IMR-90 (cell line): ENCODE measurements at regions not wholly inside any gene's neighbourhood (a gene's known extent, or its start where the extent isn't known, plus 50 kb on each side); places are given as distances from the start of the nearest gene placed in this dataset.

ENCODE experiments used
- ATAC-seq: fragments of 200-7000 bp; cut with Tn5 transposase; 2 replicates; pipeline ENCODE4 v1.9.1; 2020; ENCODE audit warnings: low read depth, mild to moderate bottlenecking, moderate library complexity
- BruUV-seq: library from RNA; stranded (reverse); fragments of 400-500 nt; replicated peaks from 2 replicates; lab custom pipeline; 2021; lab: Mats Ljungman, UMichigan
- CTCF ChIA-PET: fragments of 300-600 bp; formaldehyde crosslinking; extraction: SDS; loops from one replicate; lab custom pipeline; 2021; ENCODE audit warnings: antibody characterized with exemption; lab: Yijun Ruan, JAX
- POLR2A ChIA-PET: fragments of 300-600 bp; sonication (Branson Sonifier 250); formaldehyde crosslinking; loops from one replicate; lab custom pipeline; 2022; ENCODE audit warnings: antibody characterized with exemption; ENCODE audit not compliant: unreplicated experiment; lab: Charles Lee
- DNase-seq: peaks from one replicate; pipeline ENCODE4 v3.0.0; 2013
- H2AFZ ChIP-seq: replicated peaks from 2 replicates; pipeline ENCODE3; 2013; ENCODE audit warnings: low read length, mild to moderate bottlenecking; ENCODE audit not compliant: poor library complexity
- H2AK5ac ChIP-seq: 2 replicates; pipeline ENCODE4 v1.6.1; 2013; ENCODE audit warnings: low read depth, low read length, inconsistent platforms
- H2AK9ac ChIP-seq: replicated peaks from 2 replicates; pipeline ENCODE3; 2013; ENCODE audit warnings: mild to moderate bottlenecking, low read depth, low read length, moderate library complexity; ENCODE audit not compliant: poor library complexity
- H2BK120ac ChIP-seq: 2 replicates; pipeline ENCODE4 v1.6.1; 2013; ENCODE audit warnings: low read depth, low read length, inconsistent platforms
- H2BK15ac ChIP-seq: 3 replicates; pipeline ENCODE4 v1.6.1; 2013; ENCODE audit warnings: low read depth, low read length, inconsistent platforms
- H2BK20ac ChIP-seq: 2 replicates; pipeline ENCODE4 v1.6.1; 2013; ENCODE audit warnings: low read depth, mild to moderate bottlenecking, inconsistent platforms, low read length, moderate library complexity
- H2BK5ac ChIP-seq: 2 replicates; pipeline ENCODE4 v1.6.1; 2013; ENCODE audit warnings: mild to moderate bottlenecking, low read depth, low read length, inconsistent platforms; ENCODE audit not compliant: poor library complexity, severe bottlenecking
- H3K14ac ChIP-seq: replicated peaks from 2 replicates; pipeline ENCODE4 v1.6.1; 2013; ENCODE audit warnings: low read depth, low read length, inconsistent platforms
- H3K18ac ChIP-seq: 2 replicates; pipeline ENCODE4 v1.6.1; 2013; ENCODE audit warnings: low read depth, low read length, control low read depth
- H3K23ac ChIP-seq: 2 replicates; pipeline ENCODE4 v1.6.1; 2013; ENCODE audit warnings: low read depth, low read length, inconsistent platforms
- H3K27ac ChIP-seq: 2 replicates; pipeline ENCODE4 v1.5.1; 2013; ENCODE audit warnings: mild to moderate bottlenecking, control low read depth, low read length; ENCODE audit not compliant: insufficient read depth
- H3K27me3 ChIP-seq: 2 replicates; pipeline ENCODE4 v1.6.1; 2013; ENCODE audit warnings: low read length; ENCODE audit not compliant: control insufficient read depth, insufficient read depth
- H3K36me3 ChIP-seq: 2 replicates; pipeline ENCODE4 v1.6.1; 2013; ENCODE audit warnings: low read length, mixed read lengths; ENCODE audit not compliant: control insufficient read depth, insufficient read depth
- H3K4ac ChIP-seq: 2 replicates; pipeline ENCODE4 v1.6.1; 2013; ENCODE audit warnings: low read depth, low read length, inconsistent platforms
- H3K4me1 ChIP-seq: 2 replicates; pipeline ENCODE4 v1.6.1; 2013; ENCODE audit warnings: low read length, mixed read lengths; ENCODE audit not compliant: control insufficient read depth, insufficient read depth
- H3K4me2 ChIP-seq: 2 replicates; pipeline ENCODE4 v1.6.1; 2013; ENCODE audit warnings: low read depth, mild to moderate bottlenecking, control low read depth, low read length, moderate library complexity
- H3K4me3 ChIP-seq: 2 replicates; pipeline ENCODE4 v1.5.1; 2013; ENCODE audit warnings: low read depth, mild to moderate bottlenecking, control low read depth, low read length, moderate library complexity; ENCODE audit not compliant: insufficient read depth
- H3K56ac ChIP-seq: 2 replicates; pipeline ENCODE4 v1.6.1; 2013; ENCODE audit warnings: low read length, inconsistent platforms; ENCODE audit not compliant: insufficient read depth; ENCODE audit errors: extremely low read depth
- H3K79me1 ChIP-seq, 2 experiments: 2 replicates each; pipeline ENCODE4 v1.6.1; 2013; ENCODE audit warnings: low read length in 2 of 2, inconsistent platforms in 1 of 2, low read depth in 1 of 2
- H3K9ac ChIP-seq: 2 replicates; pipeline ENCODE4 v1.6.1; 2013; ENCODE audit warnings: low read depth, low read length, control low read depth
- H3K9me1 ChIP-seq: 2 replicates; pipeline ENCODE4 v1.6.1; 2013; ENCODE audit warnings: low read length, inconsistent platforms; ENCODE audit not compliant: insufficient read depth
- H3K9me3 ChIP-seq: 2 replicates; pipeline ENCODE4 v1.6.1; 2013; ENCODE audit warnings: low read length; ENCODE audit not compliant: control insufficient read depth, insufficient read depth
- H4K20me1 ChIP-seq: 2 replicates; pipeline ENCODE4 v1.6.1; 2013; ENCODE audit warnings: low read length, inconsistent platforms; ENCODE audit not compliant: insufficient read depth
- H4K5ac ChIP-seq: 2 replicates; pipeline ENCODE4 v1.6.1; 2013; ENCODE audit warnings: mild to moderate bottlenecking, low read depth, low read length, control low read depth
- H4K8ac ChIP-seq, 2 experiments: 2 replicates each; pipeline ENCODE4 v1.6.1; 2013; ENCODE audit warnings: low read depth in 2 of 2, low read length in 2 of 2, control low read depth in 1 of 2, inconsistent platforms in 1 of 2
- H4K91ac ChIP-seq: 2 replicates; pipeline ENCODE4 v1.6.1; 2013; ENCODE audit warnings: low read depth, low read length, inconsistent platforms; ENCODE audit not compliant: insufficient read depth
- BHLHE40 ChIP-seq: fragments of 150-350 bp; IDR thresholded peaks from 2 replicates; pipeline ENCODE4 v1.6.1; 2016; ENCODE audit warnings: mild to moderate bottlenecking, low read depth, low read length
- CEBPB ChIP-seq: IDR thresholded peaks from 2 replicates; pipeline ENCODE4 v1.6.1; 2012; ENCODE audit warnings: low read depth, low read length, improper control_type of control experiment
- CHD1 ChIP-seq: IDR thresholded peaks from 2 replicates; pipeline ENCODE4 v1.6.1; 2012; ENCODE audit warnings: low read depth, low read length, improper control_type of control experiment
- CTCF ChIP-seq: conservative IDR thresholded peaks from 2 replicates; pipeline ENCODE4 v1.5.1; 2012; ENCODE audit warnings: mild to moderate bottlenecking, low read depth, low read length, improper control_type of control experiment
- FOS ChIP-seq: fragments of 150-350 bp; IDR thresholded peaks from 2 replicates; pipeline ENCODE4 v1.6.1; 2016; ENCODE audit warnings: low read depth, low read length
- MAFK ChIP-seq: IDR thresholded peaks from 2 replicates; pipeline ENCODE4 v1.6.1; 2012; ENCODE audit warnings: low read depth, low read length, improper control_type of control experiment
- NFE2L2 ChIP-seq: fragments of 150-350 bp; IDR thresholded peaks from 2 replicates; pipeline ENCODE4 v1.6.1; 2016; ENCODE audit warnings: low read depth, mild to moderate bottlenecking, low read length
- RFX5 ChIP-seq: IDR thresholded peaks from 2 replicates; pipeline ENCODE4 v1.8.0; 2012; ENCODE audit warnings: low read depth, mild to moderate bottlenecking, low read length, moderate library complexity
- SMC3 ChIP-seq: fragments of 150-350 bp; IDR thresholded peaks from 2 replicates; pipeline ENCODE4 v1.6.1; 2016; ENCODE audit warnings: low read depth, mild to moderate bottlenecking, antibody characterized with exemption, low read length, moderate library complexity
- WGBS, 2 experiments: methylation state at CpG; one replicate each; pipeline versions ENCODE4 v1.1.5 to v1.1.7; 2013; ENCODE audit warnings: missing lambda C conversion rate in 2 of 2; ENCODE audit not compliant: insufficient read length in 1 of 2; ENCODE audit errors: extremely low coverage in 2 of 2; 5-methylcytosine and 5-hydroxymethylcytosine counted together
- dilution Hi-C: fragments of 300-500 bp; cut with HindIII; formaldehyde crosslinking; loops from one replicate; pipeline ENCODE4 v1.14.3; 2018; ENCODE audit warnings: low sequenced_read_pairs; ENCODE audit not compliant: unreplicated experiment
- in situ Hi-C: fragments of 300-500 bp; cut with MboI; formaldehyde crosslinking; loops from 3 replicates; pipeline ENCODE4 v1.14.3; 2019; ENCODE audit warnings: low sequenced_read_pairs, inconsistent platforms, mixed read lengths
- intact Hi-C: fragments of 100-400 bp; cut with micrococcal nuclease; formaldehyde crosslinking; loops from 2 replicates; pipeline ENCODE4 v1.10.0; 2022
- TF ChIP-seq, protein P1 (sequence below): fragments of 150-350 bp; IDR thresholded peaks from 2 replicates; pipeline ENCODE4 v1.6.1; 2016; ENCODE audit warnings: low read depth, mild to moderate bottlenecking, low read length, moderate library complexity, borderline replicate concordance
- TF ChIP-seq, protein P2 (sequence below): fragments of 150-350 bp; IDR thresholded peaks from 2 replicates; pipeline ENCODE4 v1.6.1; 2017; ENCODE audit warnings: mild to moderate bottlenecking, antibody characterized with exemption, low read length, low read depth

GRCh38 chr11:70829134-70829885 lies 423.1 kb downstream of the SHANK2 start:
- Histone ChIP-seq H4K5ac (no peak overlapping the region), H3K9ac (no peak overlapping the region), H3K56ac (no peak overlapping the region), H3K79me1 (no peaks in the 10 kb centered on the region), H3K18ac (no peak overlapping the region), H2BK20ac (no peak overlapping the region), H3K9me1 (no peaks in the 10 kb centered on the region), H2BK5ac (no peak overlapping the region), H3K4me3 (no peak overlapping the region), H3K36me3 (no peaks in the 10 kb centered on the region), H2BK120ac (no peak overlapping the region), H4K8ac (no peak overlapping the region), H3K4me2 (no peak overlapping the region), H2AK9ac (no peak overlapping the region), H2AK5ac (no peak overlapping the region), H3K14ac (no peak overlapping the region), H4K91ac (no peak overlapping the region), H2BK15ac (no peak overlapping the region), H3K4me1 (peaks cover 2% of the 10 kb centered on the region; the same call in 1 of the 2 replicates), H3K4ac (no peak overlapping the region), H3K27ac (no peak overlapping the region), H3K27me3 (peaks cover 16% of the 10 kb centered on the region), H3K9me3 (no peaks in the 10 kb centered on the region; the same call in 1 of the 2 replicates), H3K23ac (no peak overlapping the region), H2AFZ (no peak overlapping the region), H4K20me1 (no peaks in the 10 kb centered on the region; the same call in none of the 2 replicates)
- in situ Hi-C loops (no loop called here), dilution Hi-C loops (no loop called here), intact Hi-C loops (no loop called here)
- 80% methylated on average over 1 of the region's 18 CpGs; no CpG with 5 or more reads in 1 of the 2 experiments for WGBS, 2 experiments
- no peak for ATAC-seq
- no TSS peak for BruUV-seq
- ChIA-PET CTCF (no interaction called here), POLR2A (no interaction called here)
- no peak for TF ChIP-seq NFE2L2
- TF ChIP-seq, protein P1, sequence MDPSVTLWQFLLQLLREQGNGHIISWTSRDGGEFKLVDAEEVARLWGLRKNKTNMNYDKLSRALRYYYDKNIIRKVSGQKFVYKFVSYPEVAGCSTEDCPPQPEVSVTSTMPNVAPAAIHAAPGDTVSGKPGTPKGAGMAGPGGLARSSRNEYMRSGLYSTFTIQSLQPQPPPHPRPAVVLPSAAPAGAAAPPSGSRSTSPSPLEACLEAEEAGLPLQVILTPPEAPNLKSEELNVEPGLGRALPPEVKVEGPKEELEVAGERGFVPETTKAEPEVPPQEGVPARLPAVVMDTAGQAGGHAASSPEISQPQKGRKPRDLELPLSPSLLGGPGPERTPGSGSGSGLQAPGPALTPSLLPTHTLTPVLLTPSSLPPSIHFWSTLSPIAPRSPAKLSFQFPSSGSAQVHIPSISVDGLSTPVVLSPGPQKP = no peak
- TF ChIP-seq RFX5 = no peak
- TF ChIP-seq SMC3 = no peak
- TF ChIP-seq, protein P2, sequence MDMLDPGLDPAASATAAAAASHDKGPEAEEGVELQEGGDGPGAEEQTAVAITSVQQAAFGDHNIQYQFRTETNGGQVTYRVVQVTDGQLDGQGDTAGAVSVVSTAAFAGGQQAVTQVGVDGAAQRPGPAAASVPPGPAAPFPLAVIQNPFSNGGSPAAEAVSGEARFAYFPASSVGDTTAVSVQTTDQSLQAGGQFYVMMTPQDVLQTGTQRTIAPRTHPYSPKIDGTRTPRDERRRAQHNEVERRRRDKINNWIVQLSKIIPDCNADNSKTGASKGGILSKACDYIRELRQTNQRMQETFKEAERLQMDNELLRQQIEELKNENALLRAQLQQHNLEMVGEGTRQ = no peak
- TF ChIP-seq CEBPB = no peak
- TF ChIP-seq BHLHE40 = no peak
- TF ChIP-seq FOS = no peak
- TF ChIP-seq CHD1 = no peak
- TF ChIP-seq MAFK = no peak
- TF ChIP-seq CTCF = no peak
- DNase-seq = no peak
